ENCODE measurements at regions not wholly inside any gene's neighbourhood (a gene's known extent, or its start where the extent isn't known, plus 50 kb on each side); places are given as distances from the start of the nearest gene placed in this dataset.

DNA sequence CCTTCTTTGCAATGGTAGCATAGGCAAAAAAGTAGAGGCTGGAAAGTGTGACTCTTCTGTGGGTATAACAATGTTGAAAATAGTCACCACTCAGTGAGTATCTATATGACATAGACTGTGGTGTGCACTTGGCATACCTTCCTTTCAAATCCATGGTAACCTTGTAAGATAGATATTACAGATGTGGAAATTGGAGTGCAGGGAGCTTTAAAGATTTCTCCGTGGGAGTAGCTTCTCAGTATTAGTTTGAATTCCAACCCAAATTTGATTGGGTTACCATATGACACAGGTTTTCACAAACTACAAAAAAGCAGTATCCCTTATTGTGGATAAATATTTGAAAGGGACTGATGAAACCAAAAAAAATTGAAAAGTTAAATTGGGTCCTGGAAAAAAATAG lies 163.8 kb downstream of the CLVS2 start:
- no peak for TF ChIP-seq POLR2A (IDR thresholded peaks at IDR 0.05; ENCODE audit: borderline replicate concordance, extremely low read depth, insufficient read depth, insufficient read length)
- TF ChIP-seq, protein P1, sequence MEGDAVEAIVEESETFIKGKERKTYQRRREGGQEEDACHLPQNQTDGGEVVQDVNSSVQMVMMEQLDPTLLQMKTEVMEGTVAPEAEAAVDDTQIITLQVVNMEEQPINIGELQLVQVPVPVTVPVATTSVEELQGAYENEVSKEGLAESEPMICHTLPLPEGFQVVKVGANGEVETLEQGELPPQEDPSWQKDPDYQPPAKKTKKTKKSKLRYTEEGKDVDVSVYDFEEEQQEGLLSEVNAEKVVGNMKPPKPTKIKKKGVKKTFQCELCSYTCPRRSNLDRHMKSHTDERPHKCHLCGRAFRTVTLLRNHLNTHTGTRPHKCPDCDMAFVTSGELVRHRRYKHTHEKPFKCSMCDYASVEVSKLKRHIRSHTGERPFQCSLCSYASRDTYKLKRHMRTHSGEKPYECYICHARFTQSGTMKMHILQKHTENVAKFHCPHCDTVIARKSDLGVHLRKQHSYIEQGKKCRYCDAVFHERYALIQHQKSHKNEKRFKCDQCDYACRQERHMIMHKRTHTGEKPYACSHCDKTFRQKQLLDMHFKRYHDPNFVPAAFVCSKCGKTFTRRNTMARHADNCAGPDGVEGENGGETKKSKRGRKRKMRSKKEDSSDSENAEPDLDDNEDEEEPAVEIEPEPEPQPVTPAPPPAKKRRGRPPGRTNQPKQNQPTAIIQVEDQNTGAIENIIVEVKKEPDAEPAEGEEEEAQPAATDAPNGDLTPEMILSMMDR (IDR thresholded peaks at IDR 0.05 in 2 of 3, conservative IDR thresholded peaks at IDR 0.05 in 1 of 3; ENCODE audit: borderline replicate concordance in 1 of 3, insufficient read depth in 1 of 3, low read depth in 2 of 3, low read length in 2 of 3): no peak
- TF ChIP-seq POLR2AphosphoS5 (IDR thresholded peaks at IDR 0.05; ENCODE audit: low read depth, low read length): no peak
- TF ChIP-seq ELF1 (IDR thresholded peaks at IDR 0.05; ENCODE audit: borderline replicate concordance, low read depth): no peak
- TF ChIP-seq CEBPB (IDR thresholded peaks at IDR 0.05; ENCODE audit: low read depth): no peak
- TF ChIP-seq MAX (IDR thresholded peaks at IDR 0.05): no peak
- no peak for TF ChIP-seq SIN3A (IDR thresholded peaks at IDR 0.05; ENCODE audit: low read depth)
- TF ChIP-seq REST (IDR thresholded peaks at IDR 0.05; ENCODE audit: low read depth): no peak
- no peak for TF ChIP-seq RAD21 (IDR thresholded peaks at IDR 0.05; ENCODE audit: low read depth)
